NT2/D1 (cell line): ENCODE measurements at regions not wholly inside any gene's neighbourhood (a gene's known extent, or its start where the extent isn't known, plus 50 kb on each side); places are given as distances from the start of the nearest gene placed in this dataset.

Experiments used
- SUZ12 ChIP-seq: IDR thresholded peaks from 2 replicates; pipeline ENCODE4 v1.6.1; 2011; ENCODE audit not compliant: insufficient read length, insufficient read depth; ENCODE audit errors: extremely low read depth
- YY1 ChIP-seq: IDR thresholded peaks from 2 replicates; pipeline ENCODE4 v1.6.1; 2011; ENCODE audit not compliant: insufficient read length, insufficient read depth
- ZNF274 ChIP-seq: IDR thresholded peaks from 2 replicates; pipeline ENCODE4 v1.6.1; 2011; ENCODE audit warnings: mild to moderate bottlenecking, low read depth, low read length

- no peak for TF ChIP-seq ZNF274
- TF ChIP-seq YY1: no peak
- TF ChIP-seq SUZ12: no peak
Measured at GRCh38 chr1:88523854-88524528, 160.1 kb upstream of the PKN2 start.
